OCI-LY1 (cell line): ENCODE measurements at regions not wholly inside any gene's neighbourhood (a gene's known extent, or its start where the extent isn't known, plus 50 kb on each side); places are given as distances from the start of the nearest gene placed in this dataset.

Experiments
- H2AFZ ChIP-seq: fragments of 200-600 bp; sonication (generic), shearing (Covaris generic); 2 replicates; pipeline ENCODE4 v1.6.0; 2014; ENCODE audit warnings: antibody characterized with exemption, mild to moderate bottlenecking, low read length
- H3F3A ChIP-seq: fragments of 200-600 bp; sonication (generic), shearing (Covaris generic); 2 replicates; pipeline ENCODE4 v1.6.0; 2014; ENCODE audit warnings: mild to moderate bottlenecking, antibody characterized with exemption, low read length, moderate library complexity; ENCODE audit not compliant: insufficient read depth
- H3K27ac ChIP-seq: fragments of 200-600 bp; sonication (generic); 2 replicates; pipeline ENCODE4 v1.5.1; 2014; ENCODE audit warnings: low read length, mixed run types, mild to moderate bottlenecking, low read depth; ENCODE audit not compliant: poor library complexity, severe bottlenecking
- H3K27me3 ChIP-seq: fragments of 200-600 bp; sonication (generic); 2 replicates; pipeline ENCODE4 v1.6.0; 2014; ENCODE audit warnings: antibody characterized with exemption, mild to moderate bottlenecking, low read length, moderate library complexity; ENCODE audit not compliant: insufficient read depth
- H3K36me3 ChIP-seq: fragments of 200-600 bp; sonication (generic); 2 replicates; pipeline ENCODE4 v1.6.1; 2014; ENCODE audit warnings: mild to moderate bottlenecking, antibody characterized with exemption, low read length, moderate library complexity, mixed read lengths; ENCODE audit not compliant: insufficient read depth
- H3K4me1 ChIP-seq: fragments of 200-600 bp; sonication (generic); 2 replicates; pipeline ENCODE4 v1.5.1; 2014; ENCODE audit warnings: mild to moderate bottlenecking, low read length, moderate library complexity; ENCODE audit not compliant: insufficient read depth, severe bottlenecking
- H3K4me2 ChIP-seq: fragments of 200-600 bp; sonication (generic), shearing (Covaris generic); 2 replicates; pipeline ENCODE4 v1.6.1; 2014; ENCODE audit warnings: low read length
- H3K4me3 ChIP-seq: fragments of 200-600 bp; sonication (generic); 2 replicates; pipeline ENCODE4 v1.5.1; 2014; ENCODE audit warnings: low read length, low read depth, mild to moderate bottlenecking, mixed read lengths; ENCODE audit not compliant: poor library complexity, severe bottlenecking
- H3K79me2 ChIP-seq: fragments of 200-600 bp; shearing (Covaris generic); 2 replicates; pipeline ENCODE4 v1.6.1; 2016; ENCODE audit warnings: mixed run types, low read length, mixed read lengths; ENCODE audit not compliant: insufficient read depth
- H3K9ac ChIP-seq: fragments of 200-600 bp; sonication (generic), shearing (Covaris generic); 2 replicates; pipeline ENCODE4 v1.6.1; 2014; ENCODE audit warnings: mild to moderate bottlenecking, low read length, mixed read lengths
- H3K9me2 ChIP-seq: fragments of 200-600 bp; sonication (generic), shearing (Covaris generic); 2 replicates; pipeline ENCODE4 v1.6.1; 2014; ENCODE audit warnings: low read depth, mild to moderate bottlenecking, low read length, mixed read lengths
- H3K9me3 ChIP-seq: fragments of 200-600 bp; shearing (Covaris generic); 2 replicates; pipeline ENCODE4 v1.6.1; 2014; ENCODE audit warnings: low read length, mixed read lengths
- H4K20me1 ChIP-seq: fragments of 200-600 bp; sonication (generic), shearing (Covaris generic); 2 replicates; pipeline ENCODE4 v1.6.0; 2016; ENCODE audit warnings: mild to moderate bottlenecking, low read length; ENCODE audit not compliant: insufficient read depth
- EZH2 ChIP-seq: fragments of 200-600 bp; sonication (generic), shearing (Covaris generic); IDR thresholded peaks from 2 replicates; pipeline ENCODE4 v1.8.0; 2017; ENCODE audit warnings: borderline replicate concordance, mixed run types, mild to moderate bottlenecking, antibody characterized with exemption, low read length, moderate library complexity, mixed read lengths
- TF ChIP-seq, protein P1 (sequence below): fragments of 200-600 bp; sonication (generic), shearing (Covaris generic); IDR thresholded peaks from 2 replicates; pipeline ENCODE4 v1.5.1; 2017; ENCODE audit warnings: mild to moderate bottlenecking, antibody characterized with exemption, low read length, moderate library complexity, mixed read lengths

DNA sequence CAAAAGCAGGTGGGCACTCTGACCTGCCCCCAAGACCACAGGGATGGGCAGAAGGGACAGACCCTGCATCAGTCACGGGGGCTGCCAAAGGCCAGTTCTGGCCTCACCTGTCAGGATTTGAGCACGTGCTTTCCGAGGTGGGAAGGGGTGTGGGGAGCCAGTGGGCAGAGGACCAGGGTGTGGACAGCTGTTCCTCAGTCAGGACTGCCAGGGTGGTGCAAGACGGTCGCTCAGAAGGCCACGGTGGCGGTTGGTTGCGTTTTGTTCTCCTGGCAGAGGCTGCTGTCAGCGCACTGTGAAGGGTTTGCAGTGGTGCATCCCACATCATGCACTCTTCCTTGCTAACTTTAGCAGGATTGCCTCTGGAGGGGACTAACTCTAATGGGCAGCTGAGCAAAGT lies 665.3 kb upstream of the RAB6C start:
- no peaks in the 10 kb centered on the region for H3K36me3 ChIP-seq
- H3K9me2 ChIP-seq: no peaks in the 10 kb centered on the region
- no peaks in the 10 kb centered on the region for H4K20me1 ChIP-seq
- H3K4me3 ChIP-seq: no peak overlapping the region
- no peak overlapping the region for H2AFZ ChIP-seq
- no peaks in the 10 kb centered on the region for H3F3A ChIP-seq
- no peak overlapping the region for H3K4me2 ChIP-seq
- no peak overlapping the region for H3K9ac ChIP-seq
- no peak for TF ChIP-seq EZH2
- TF ChIP-seq, protein P1, sequence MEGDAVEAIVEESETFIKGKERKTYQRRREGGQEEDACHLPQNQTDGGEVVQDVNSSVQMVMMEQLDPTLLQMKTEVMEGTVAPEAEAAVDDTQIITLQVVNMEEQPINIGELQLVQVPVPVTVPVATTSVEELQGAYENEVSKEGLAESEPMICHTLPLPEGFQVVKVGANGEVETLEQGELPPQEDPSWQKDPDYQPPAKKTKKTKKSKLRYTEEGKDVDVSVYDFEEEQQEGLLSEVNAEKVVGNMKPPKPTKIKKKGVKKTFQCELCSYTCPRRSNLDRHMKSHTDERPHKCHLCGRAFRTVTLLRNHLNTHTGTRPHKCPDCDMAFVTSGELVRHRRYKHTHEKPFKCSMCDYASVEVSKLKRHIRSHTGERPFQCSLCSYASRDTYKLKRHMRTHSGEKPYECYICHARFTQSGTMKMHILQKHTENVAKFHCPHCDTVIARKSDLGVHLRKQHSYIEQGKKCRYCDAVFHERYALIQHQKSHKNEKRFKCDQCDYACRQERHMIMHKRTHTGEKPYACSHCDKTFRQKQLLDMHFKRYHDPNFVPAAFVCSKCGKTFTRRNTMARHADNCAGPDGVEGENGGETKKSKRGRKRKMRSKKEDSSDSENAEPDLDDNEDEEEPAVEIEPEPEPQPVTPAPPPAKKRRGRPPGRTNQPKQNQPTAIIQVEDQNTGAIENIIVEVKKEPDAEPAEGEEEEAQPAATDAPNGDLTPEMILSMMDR: no peak
- no peaks in the 10 kb centered on the region for H3K4me1 ChIP-seq
- H3K27ac ChIP-seq: no peak overlapping the region
- no peaks in the 10 kb centered on the region for H3K9me3 ChIP-seq
- H3K27me3 ChIP-seq: no peaks in the 10 kb centered on the region
- H3K79me2 ChIP-seq: no peaks in the 10 kb centered on the region

DNA sequence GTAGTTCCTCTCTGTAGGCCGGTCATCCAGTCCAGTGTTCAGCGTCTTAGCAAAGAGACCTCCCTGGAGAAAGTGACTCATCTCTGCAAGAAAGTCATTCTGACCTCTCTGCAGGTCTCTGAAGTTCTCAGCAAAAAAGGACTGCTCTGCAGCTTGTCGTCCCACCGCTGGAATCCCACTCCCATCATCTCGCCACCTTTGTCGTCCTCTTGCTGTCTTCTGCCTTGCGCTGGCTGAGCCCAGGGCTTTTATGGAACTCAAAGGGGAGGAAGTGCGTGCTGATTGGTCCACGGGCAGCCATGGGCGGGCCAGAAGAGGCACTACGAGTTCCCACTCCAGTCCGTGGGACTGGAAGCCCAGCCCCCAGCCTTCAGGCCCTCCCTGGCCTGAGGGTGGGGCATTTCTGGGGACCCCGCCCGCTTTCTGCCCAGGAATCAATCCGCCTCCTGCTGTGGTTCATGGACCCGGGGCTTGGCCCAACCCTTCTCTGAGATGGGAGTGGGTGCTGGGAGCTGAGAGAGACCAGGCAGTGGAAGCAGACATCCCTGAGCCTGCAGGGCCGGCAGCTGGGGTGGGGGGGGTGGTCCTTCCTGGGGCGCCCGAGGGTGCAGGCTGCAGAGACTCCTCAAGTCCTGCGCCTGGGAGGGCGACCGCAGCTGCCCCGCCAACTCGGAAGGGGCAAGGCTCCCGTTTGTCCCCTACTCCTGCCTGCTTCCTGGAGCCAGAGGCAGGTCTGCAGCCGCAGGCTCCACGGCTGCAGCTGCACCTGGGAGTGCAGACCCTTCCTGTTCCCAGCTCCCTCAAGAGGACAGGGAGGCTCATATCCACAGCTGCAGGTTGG lies 660.7 kb upstream of the RAB6C start:
- H3K9me3 ChIP-seq: no peaks in the 10 kb centered on the region
- H3K9ac ChIP-seq: no peak overlapping the region
- TF ChIP-seq, protein P1: no peak
- no peak for TF ChIP-seq EZH2
- no peaks in the 10 kb centered on the region for H3K4me1 ChIP-seq
- no peak overlapping the region for H3K27ac ChIP-seq
- no peak overlapping the region for H3K4me2 ChIP-seq
- H3K36me3 ChIP-seq: no peaks in the 10 kb centered on the region
- no peaks in the 10 kb centered on the region for H4K20me1 ChIP-seq
- no peaks in the 10 kb centered on the region for H3K27me3 ChIP-seq
- H3K4me3 ChIP-seq: no peak overlapping the region
- no peaks in the 10 kb centered on the region for H3K79me2 ChIP-seq
- H3K9me2 ChIP-seq: no peaks in the 10 kb centered on the region
- no peak overlapping the region for H2AFZ ChIP-seq
- H3F3A ChIP-seq: no peaks in the 10 kb centered on the region

DNA sequence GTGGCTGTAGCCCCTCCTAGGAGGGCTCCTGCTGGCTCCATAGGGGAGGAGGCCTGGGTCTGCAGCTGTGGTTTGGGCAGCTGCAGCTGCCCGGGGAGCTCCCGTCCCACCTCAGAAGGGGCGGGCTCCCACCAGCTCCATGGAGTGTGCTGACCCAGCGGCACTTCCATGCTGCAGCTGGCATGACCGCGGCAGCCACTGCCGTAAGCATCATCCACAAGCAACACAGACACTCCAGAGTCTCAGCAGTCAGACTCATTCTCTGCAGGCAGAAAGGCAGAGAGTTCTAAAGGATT lies 660.1 kb upstream of the RAB6C start:
- TF ChIP-seq, protein P1: no peak
- no peak for TF ChIP-seq EZH2
- no peaks in the 10 kb centered on the region for H3K27me3 ChIP-seq
- H3K4me3 ChIP-seq: no peak overlapping the region
- no peaks in the 10 kb centered on the region for H3K4me1 ChIP-seq
- H3F3A ChIP-seq: no peaks in the 10 kb centered on the region
- no peak overlapping the region for H3K9ac ChIP-seq
- no peak overlapping the region for H3K4me2 ChIP-seq
- H3K36me3 ChIP-seq: no peaks in the 10 kb centered on the region
- H2AFZ ChIP-seq: no peak overlapping the region
- no peaks in the 10 kb centered on the region for H3K9me2 ChIP-seq
- H4K20me1 ChIP-seq: no peaks in the 10 kb centered on the region
- no peaks in the 10 kb centered on the region for H3K79me2 ChIP-seq
- no peaks in the 10 kb centered on the region for H3K9me3 ChIP-seq
- H3K27ac ChIP-seq: no peak overlapping the region
